ENCODE measurements at regions not wholly inside any gene's neighbourhood (a gene's known extent, or its start where the extent isn't known, plus 50 kb on each side); places are given as distances from the start of the nearest gene placed in this dataset.

DNA sequence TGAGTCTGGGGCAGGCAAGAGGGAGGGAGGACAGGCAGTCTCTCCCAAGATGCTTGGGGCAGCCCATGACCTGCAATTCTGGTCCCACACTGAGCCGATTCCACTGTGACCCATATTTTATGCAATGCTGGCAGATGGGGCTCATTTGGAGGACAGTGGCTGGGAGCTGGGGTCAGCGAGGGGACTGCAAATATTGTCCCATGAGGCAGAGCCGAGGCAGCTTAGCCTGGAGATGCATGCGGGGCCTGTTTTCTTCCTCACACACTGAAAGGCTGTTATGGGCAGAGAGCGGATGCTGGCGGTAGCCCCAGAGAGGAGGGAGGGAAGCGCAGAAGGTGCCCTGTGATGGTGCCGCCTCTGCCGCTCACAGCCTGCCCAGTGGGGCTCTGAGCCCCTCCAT is 128.5 kb upstream of the POU3F1 start:
- TF ChIP-seq, protein P1, sequence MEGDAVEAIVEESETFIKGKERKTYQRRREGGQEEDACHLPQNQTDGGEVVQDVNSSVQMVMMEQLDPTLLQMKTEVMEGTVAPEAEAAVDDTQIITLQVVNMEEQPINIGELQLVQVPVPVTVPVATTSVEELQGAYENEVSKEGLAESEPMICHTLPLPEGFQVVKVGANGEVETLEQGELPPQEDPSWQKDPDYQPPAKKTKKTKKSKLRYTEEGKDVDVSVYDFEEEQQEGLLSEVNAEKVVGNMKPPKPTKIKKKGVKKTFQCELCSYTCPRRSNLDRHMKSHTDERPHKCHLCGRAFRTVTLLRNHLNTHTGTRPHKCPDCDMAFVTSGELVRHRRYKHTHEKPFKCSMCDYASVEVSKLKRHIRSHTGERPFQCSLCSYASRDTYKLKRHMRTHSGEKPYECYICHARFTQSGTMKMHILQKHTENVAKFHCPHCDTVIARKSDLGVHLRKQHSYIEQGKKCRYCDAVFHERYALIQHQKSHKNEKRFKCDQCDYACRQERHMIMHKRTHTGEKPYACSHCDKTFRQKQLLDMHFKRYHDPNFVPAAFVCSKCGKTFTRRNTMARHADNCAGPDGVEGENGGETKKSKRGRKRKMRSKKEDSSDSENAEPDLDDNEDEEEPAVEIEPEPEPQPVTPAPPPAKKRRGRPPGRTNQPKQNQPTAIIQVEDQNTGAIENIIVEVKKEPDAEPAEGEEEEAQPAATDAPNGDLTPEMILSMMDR (conservative IDR thresholded peaks at IDR 0.05), result no peak
- TF ChIP-seq EZH2 (IDR thresholded peaks at IDR 0.05; ENCODE audit: low read depth), result no peak

Data from PC-9 (cell line).